Panc1 (cell line): ENCODE measurements at regions not wholly inside any gene's neighbourhood (a gene's known extent, or its start where the extent isn't known, plus 50 kb on each side); places are given as distances from the start of the nearest gene placed in this dataset.

Experiments used
- POLR2AphosphoS5 ChIP-seq: IDR thresholded peaks from 2 replicates; pipeline ENCODE4 v1.6.1; 2012; ENCODE audit warnings: mild to moderate bottlenecking, low read depth, low read length, moderate library complexity
- SIN3A ChIP-seq: IDR thresholded peaks from 2 replicates; pipeline ENCODE4 v1.6.1; 2012; ENCODE audit warnings: low read depth, mild to moderate bottlenecking, low read length, moderate library complexity, borderline replicate concordance; ENCODE audit not compliant: insufficient read depth
- TF ChIP-seq, protein P1 (sequence below): fragments of 450-650 bp; IDR thresholded peaks from 2 replicates; pipeline ENCODE4 v1.5.1; 2017; ENCODE audit warnings: mild to moderate bottlenecking
- TF ChIP-seq, protein P2 (sequence below), 2 experiments: IDR thresholded peaks; 2 replicates each; pipeline ENCODE4 v1.6.1; 2011 to 2012; ENCODE audit warnings: low read depth in 2 of 2, control low read depth in 1 of 2, low read length in 1 of 2, mild to moderate bottlenecking in 1 of 2, moderate library complexity in 1 of 2; ENCODE audit not compliant: insufficient read depth in 1 of 2

GRCh38 chr10:123240776-123241175 lies 86.6 kb downstream of the BUB3 start:
- TF ChIP-seq, protein P1, sequence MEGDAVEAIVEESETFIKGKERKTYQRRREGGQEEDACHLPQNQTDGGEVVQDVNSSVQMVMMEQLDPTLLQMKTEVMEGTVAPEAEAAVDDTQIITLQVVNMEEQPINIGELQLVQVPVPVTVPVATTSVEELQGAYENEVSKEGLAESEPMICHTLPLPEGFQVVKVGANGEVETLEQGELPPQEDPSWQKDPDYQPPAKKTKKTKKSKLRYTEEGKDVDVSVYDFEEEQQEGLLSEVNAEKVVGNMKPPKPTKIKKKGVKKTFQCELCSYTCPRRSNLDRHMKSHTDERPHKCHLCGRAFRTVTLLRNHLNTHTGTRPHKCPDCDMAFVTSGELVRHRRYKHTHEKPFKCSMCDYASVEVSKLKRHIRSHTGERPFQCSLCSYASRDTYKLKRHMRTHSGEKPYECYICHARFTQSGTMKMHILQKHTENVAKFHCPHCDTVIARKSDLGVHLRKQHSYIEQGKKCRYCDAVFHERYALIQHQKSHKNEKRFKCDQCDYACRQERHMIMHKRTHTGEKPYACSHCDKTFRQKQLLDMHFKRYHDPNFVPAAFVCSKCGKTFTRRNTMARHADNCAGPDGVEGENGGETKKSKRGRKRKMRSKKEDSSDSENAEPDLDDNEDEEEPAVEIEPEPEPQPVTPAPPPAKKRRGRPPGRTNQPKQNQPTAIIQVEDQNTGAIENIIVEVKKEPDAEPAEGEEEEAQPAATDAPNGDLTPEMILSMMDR, result no peak
- TF ChIP-seq POLR2AphosphoS5, result no peak
- no peak for TF ChIP-seq SIN3A
- TF ChIP-seq, protein P2, sequence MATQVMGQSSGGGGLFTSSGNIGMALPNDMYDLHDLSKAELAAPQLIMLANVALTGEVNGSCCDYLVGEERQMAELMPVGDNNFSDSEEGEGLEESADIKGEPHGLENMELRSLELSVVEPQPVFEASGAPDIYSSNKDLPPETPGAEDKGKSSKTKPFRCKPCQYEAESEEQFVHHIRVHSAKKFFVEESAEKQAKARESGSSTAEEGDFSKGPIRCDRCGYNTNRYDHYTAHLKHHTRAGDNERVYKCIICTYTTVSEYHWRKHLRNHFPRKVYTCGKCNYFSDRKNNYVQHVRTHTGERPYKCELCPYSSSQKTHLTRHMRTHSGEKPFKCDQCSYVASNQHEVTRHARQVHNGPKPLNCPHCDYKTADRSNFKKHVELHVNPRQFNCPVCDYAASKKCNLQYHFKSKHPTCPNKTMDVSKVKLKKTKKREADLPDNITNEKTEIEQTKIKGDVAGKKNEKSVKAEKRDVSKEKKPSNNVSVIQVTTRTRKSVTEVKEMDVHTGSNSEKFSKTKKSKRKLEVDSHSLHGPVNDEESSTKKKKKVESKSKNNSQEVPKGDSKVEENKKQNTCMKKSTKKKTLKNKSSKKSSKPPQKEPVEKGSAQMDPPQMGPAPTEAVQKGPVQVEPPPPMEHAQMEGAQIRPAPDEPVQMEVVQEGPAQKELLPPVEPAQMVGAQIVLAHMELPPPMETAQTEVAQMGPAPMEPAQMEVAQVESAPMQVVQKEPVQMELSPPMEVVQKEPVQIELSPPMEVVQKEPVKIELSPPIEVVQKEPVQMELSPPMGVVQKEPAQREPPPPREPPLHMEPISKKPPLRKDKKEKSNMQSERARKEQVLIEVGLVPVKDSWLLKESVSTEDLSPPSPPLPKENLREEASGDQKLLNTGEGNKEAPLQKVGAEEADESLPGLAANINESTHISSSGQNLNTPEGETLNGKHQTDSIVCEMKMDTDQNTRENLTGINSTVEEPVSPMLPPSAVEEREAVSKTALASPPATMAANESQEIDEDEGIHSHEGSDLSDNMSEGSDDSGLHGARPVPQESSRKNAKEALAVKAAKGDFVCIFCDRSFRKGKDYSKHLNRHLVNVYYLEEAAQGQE (IDR thresholded peaks at IDR 0.05; ENCODE audit: insufficient read depth in 1 of 2, low read depth in 2 of 2, low read length in 1 of 2), result no peak
